K562 (cell line): ENCODE measurements at regions not wholly inside any gene's neighbourhood (a gene's known extent, or its start where the extent isn't known, plus 50 kb on each side); places are given as distances from the start of the nearest gene placed in this dataset.

Experiments
- ATF3 ChIP-seq, 2 experiments: fragments of 450-650 bp in 1 of 2; sonication (generic) in 1 of 2; formaldehyde crosslinking in 1 of 2; IDR thresholded peaks in 1 of 2; conservative IDR thresholded peaks in 1 of 2; 2 replicates each; pipeline versions ENCODE4 v1.6.1 to v1.8.1; 2016 to 2023; ENCODE audit warnings: mild to moderate bottlenecking in 2 of 2, moderate library complexity in 2 of 2, inconsistent platforms in 1 of 2, missing genetic modification reagents in 1 of 2
- BACH1 ChIP-seq: fragments of 200-800 bp; sonication (Bioruptor generic); IDR thresholded peaks from 2 replicates; pipeline ENCODE4 v1.6.1; 2016; ENCODE audit warnings: missing genetic modification characterization, missing compliant biosample characterization
- BHLHE40 ChIP-seq: IDR thresholded peaks from 2 replicates; pipeline ENCODE4 v1.6.1; 2011; ENCODE audit warnings: low read length, improper control_type of control experiment
- C11orf30 ChIP-seq: fragments of 450-650 bp; IDR thresholded peaks from 2 replicates; pipeline ENCODE4 v1.6.1; 2016; ENCODE audit warnings: low read depth, mild to moderate bottlenecking
- CUX1 ChIP-seq: fragments of 200-800 bp; sonication (Bioruptor generic); IDR thresholded peaks from 2 replicates; pipeline ENCODE4 v1.6.1; 2016; ENCODE audit warnings: missing genetic modification characterization, missing compliant biosample characterization
- GABPB2 ChIP-seq: fragments of 250-450 bp; sonication (Bioruptor Pico); conservative IDR thresholded peaks from 2 replicates; pipeline ENCODE4 v1.5.1; 2021; ENCODE audit warnings: mild to moderate bottlenecking
- JUNB ChIP-seq: fragments of 450-650 bp; formaldehyde crosslinking; conservative IDR thresholded peaks from 2 replicates; pipeline ENCODE4 v1.4.0; 2020; ENCODE audit warnings: mild to moderate bottlenecking
- LCOR ChIP-seq: sonication (generic); formaldehyde crosslinking; IDR thresholded peaks from 2 replicates; pipeline ENCODE4 v1.8.0; 2022; ENCODE audit warnings: mild to moderate bottlenecking, missing genetic modification reagents
- MAFG ChIP-seq: fragments of 450-650 bp; conservative IDR thresholded peaks from 2 replicates; pipeline ENCODE4 v1.6.1; 2016; ENCODE audit warnings: missing genetic modification characterization, missing compliant biosample characterization
- MITF ChIP-seq: IDR thresholded peaks from 2 replicates; pipeline ENCODE4 v1.6.1; 2014; ENCODE audit warnings: antibody characterized with exemption
- NFATC3 ChIP-seq: fragments of 450-650 bp; IDR thresholded peaks from 2 replicates; pipeline ENCODE4 v1.6.1; 2017; ENCODE audit warnings: mild to moderate bottlenecking
- PHTF2 ChIP-seq: fragments of 250-450 bp; sonication (Bioruptor Pico); IDR thresholded peaks from 2 replicates; pipeline ENCODE4 v1.5.0; 2021; ENCODE audit warnings: mild to moderate bottlenecking
- PKNOX1 ChIP-seq: fragments of 450-650 bp; IDR thresholded peaks from 2 replicates; pipeline ENCODE4 v1.6.1; 2016
- PRPF4 ChIP-seq: fragments of 200-400 bp; formaldehyde crosslinking; IDR thresholded peaks from one replicate; pipeline ENCODE4 v1.6.1; 2017; ENCODE audit warnings: low read length, low read depth, mild to moderate bottlenecking; ENCODE audit not compliant: insufficient read depth, poor library complexity, severe bottlenecking
- SMARCE1 ChIP-seq: fragments of 450-650 bp; IDR thresholded peaks from 2 replicates; pipeline ENCODE4 v1.7.1; 2016; ENCODE audit warnings: mild to moderate bottlenecking
- TEAD4 ChIP-seq, 2 experiments: sonication (generic) in 1 of 2; formaldehyde crosslinking in 1 of 2; IDR thresholded peaks; 2 replicates each; pipeline versions ENCODE4 v1.6.1 to v1.8.0; 2012 to 2022; ENCODE audit warnings: borderline replicate concordance in 1 of 2, inconsistent platforms in 1 of 2, low read length in 1 of 2, mild to moderate bottlenecking in 1 of 2, missing genetic modification reagents in 1 of 2
- TOE1 ChIP-seq, 2 experiments: fragments of 450-650 bp in 1 of 2; sonication (generic) in 1 of 2; formaldehyde crosslinking in 1 of 2; IDR thresholded peaks; 2 replicates each; pipeline versions ENCODE4 v1.7.1 to v1.8.0; 2016 to 2022; ENCODE audit warnings: borderline replicate concordance in 2 of 2, mild to moderate bottlenecking in 2 of 2, antibody characterized with exemption in 1 of 2, inconsistent platforms in 1 of 2, low read depth in 1 of 2, missing genetic modification reagents in 1 of 2, moderate library complexity in 1 of 2
- XRCC4 ChIP-seq: IDR thresholded peaks from one replicate; pipeline ENCODE4 v1.6.1; 2011; ENCODE audit not compliant: insufficient read depth, insufficient read length; ENCODE audit errors: extremely low read depth
- ZNF12 ChIP-seq: sonication (generic); formaldehyde crosslinking; IDR thresholded peaks from 2 replicates; pipeline ENCODE4 v1.4.0; 2020; ENCODE audit warnings: mild to moderate bottlenecking, missing genetic modification reagents
- ZNF232 ChIP-seq: sonication (generic); formaldehyde crosslinking; IDR thresholded peaks from 2 replicates; pipeline ENCODE4 v1.8.0; 2022; ENCODE audit warnings: mild to moderate bottlenecking, missing genetic modification reagents
- ZNF57 ChIP-seq: fragments of 450-650 bp; formaldehyde crosslinking; IDR thresholded peaks from 2 replicates; pipeline ENCODE4 v1.4.0; 2020; ENCODE audit warnings: mild to moderate bottlenecking, moderate library complexity

GRCh38 chr1:93025572-93025971, 53.5 kb upstream of the MTF2 start (continued):
- peak; percentile 67; the same call in 1 of the 2 replicates for TF ChIP-seq ATF3 (IDR thresholded peaks at IDR 0.05)
- TF ChIP-seq ATF3 (CRISPR knock-in tag; conservative IDR thresholded peaks at IDR 0.05): no peak
- TF ChIP-seq PKNOX1: peak; percentile 85
- no peak for TF ChIP-seq NFATC3
- peak; percentile 87 for TF ChIP-seq MAFG (tag)
- peak; percentile 82 for TF ChIP-seq BACH1 (tag)
- TF ChIP-seq ZNF57 (CRISPR knock-in tag): no peak
- TF ChIP-seq BHLHE40: peak; percentile 56; the same call in 1 of the 2 replicates
- peak; percentile 65; the same call in 1 of the 2 replicates for TF ChIP-seq MITF
- TF ChIP-seq GABPB2 (CRISPR knock-in tag): no peak
- no peak for TF ChIP-seq PRPF4
- peak; percentile 48; the same call in 1 of the 2 replicates for TF ChIP-seq TEAD4 (IDR thresholded peaks at IDR 0.05; ENCODE audit: low read length)
- no peak for TF ChIP-seq TEAD4 (CRISPR knock-in tag; IDR thresholded peaks at IDR 0.05; ENCODE audit: borderline replicate concordance)
- TF ChIP-seq ZNF12 (CRISPR knock-in tag): no peak
- TF ChIP-seq XRCC4: no peak
- TF ChIP-seq PHTF2 (CRISPR knock-in tag): no peak
- peak; percentile 63 for TF ChIP-seq SMARCE1
- TF ChIP-seq TOE1 (IDR thresholded peaks at IDR 0.05; ENCODE audit: borderline replicate concordance): peak; percentile 29; the same call in 1 of the 2 replicates
- TF ChIP-seq TOE1 (CRISPR knock-in tag; IDR thresholded peaks at IDR 0.05; ENCODE audit: borderline replicate concordance, low read depth): no peak
- TF ChIP-seq ZNF232 (CRISPR knock-in tag): no peak
- no peak for TF ChIP-seq CUX1 (CRISPR knock-in tag)
- TF ChIP-seq JUNB (CRISPR knock-in tag): no peak
- peak; percentile 78 for TF ChIP-seq C11orf30
- no peak for TF ChIP-seq LCOR (CRISPR knock-in tag)
